GM23338 (cell line): ENCODE measurements at regions not wholly inside any gene's neighbourhood (a gene's known extent, or its start where the extent isn't known, plus 50 kb on each side); places are given as distances from the start of the nearest gene placed in this dataset.

Source experiments
- ATAC-seq: fragments of 200-7000 bp; cut with Tn5 transposase; 3 replicates; pipeline ENCODE4 v1.9.1; 2020
- DNase-seq: peaks from one replicate; pipeline ENCODE4 v3.0.0-alpha.2; 2015; ENCODE audit warnings: low spot score
- H2AFZ ChIP-seq: fragments of 200-600 bp; sonication (generic); 2 replicates; pipeline ENCODE4 v1.8.0; 2016; ENCODE audit warnings: antibody characterized with exemption, mild to moderate bottlenecking, moderate library complexity
- H3F3A ChIP-seq: fragments of 200-600 bp; sonication (generic); replicated peaks from 2 replicates; pipeline ENCODE4 v1.8.0; 2017; ENCODE audit warnings: antibody characterized with exemption, mixed run types, low read depth
- H3K27ac ChIP-seq: fragments of 200-600 bp; sonication (generic); 2 replicates; pipeline ENCODE4 v1.6.1; 2016; ENCODE audit warnings: low read depth
- H3K27me3 ChIP-seq: fragments of 200-600 bp; sonication (generic); 2 replicates; pipeline ENCODE4 v1.8.0; 2016; ENCODE audit warnings: mild to moderate bottlenecking, mixed run types, moderate library complexity; ENCODE audit not compliant: insufficient read depth
- H3K36me3 ChIP-seq: fragments of 200-600 bp; sonication (generic); 2 replicates; pipeline ENCODE4 v1.8.0; 2016; ENCODE audit warnings: mild to moderate bottlenecking; ENCODE audit not compliant: insufficient read depth
- H3K4me1 ChIP-seq: fragments of 200-600 bp; sonication (generic); 2 replicates; pipeline ENCODE4 v1.8.0; 2016; ENCODE audit warnings: mild to moderate bottlenecking, moderate library complexity; ENCODE audit not compliant: insufficient read depth
- H3K4me2 ChIP-seq: fragments of 200-600 bp; sonication (generic); 2 replicates; pipeline ENCODE4 v1.7.1; 2017; ENCODE audit warnings: mixed run types
- H3K4me3 ChIP-seq: fragments of 200-600 bp; sonication (generic); 2 replicates; pipeline ENCODE4 v1.6.1; 2016; ENCODE audit warnings: mixed run types
- H3K79me2 ChIP-seq: fragments of 200-600 bp; sonication (generic); replicated peaks from 2 replicates; pipeline ENCODE4 v1.8.0; 2017; ENCODE audit warnings: mild to moderate bottlenecking; ENCODE audit not compliant: insufficient read depth
- H3K9me2 ChIP-seq: fragments of 200-600 bp; sonication (generic); 2 replicates; pipeline ENCODE4 v1.8.0; 2017; ENCODE audit not compliant: insufficient read depth
- H4K20me1 ChIP-seq: fragments of 200-600 bp; sonication (generic); replicated peaks from 2 replicates; pipeline ENCODE4 v1.8.0; 2017; ENCODE audit warnings: mild to moderate bottlenecking; ENCODE audit not compliant: insufficient read depth
- H3K27ac Mint-ChIP-seq: 2 replicates; pipeline ENCODE4 v1.8.0; 2020; ENCODE audit warnings: inconsistent platforms, mild to moderate bottlenecking, moderate library complexity, mixed read lengths
- H3K27me3 Mint-ChIP-seq: 3 replicates; pipeline ENCODE4 v1.8.0; 2022; ENCODE audit warnings: low read depth, mild to moderate bottlenecking, moderate library complexity, mixed read lengths, inconsistent platforms; ENCODE audit not compliant: insufficient read depth, poor library complexity
- H3K36me3 Mint-ChIP-seq: 3 replicates; pipeline ENCODE4 v1.8.0; 2021; ENCODE audit warnings: low read depth, mild to moderate bottlenecking, inconsistent platforms, moderate library complexity, mixed read lengths
- H3K4me1 Mint-ChIP-seq: 3 replicates; pipeline ENCODE4 v1.8.0; 2020; ENCODE audit warnings: mild to moderate bottlenecking, inconsistent platforms, mixed read lengths
- H3K4me3 Mint-ChIP-seq: 3 replicates; pipeline ENCODE4 v1.8.0; 2021; ENCODE audit warnings: moderate library complexity, mild to moderate bottlenecking, inconsistent platforms, mixed read lengths
- H3K9me3 Mint-ChIP-seq: 3 replicates; pipeline ENCODE4 v1.8.0; 2020; ENCODE audit warnings: moderate library complexity, mild to moderate bottlenecking, inconsistent platforms, mixed read lengths
- ETS1 ChIP-seq: IDR thresholded peaks from 2 replicates; pipeline ENCODE4 v1.6.1; 2016; ENCODE audit warnings: antibody characterized with exemption
- EZH2 ChIP-seq: fragments of 200-600 bp; sonication (generic); IDR thresholded peaks from one replicate; pipeline ENCODE4 v1.8.0; 2017; ENCODE audit warnings: antibody characterized with exemption, mild to moderate bottlenecking, low read depth; ENCODE audit not compliant: unreplicated experiment
- NANOG ChIP-seq: IDR thresholded peaks from 2 replicates; pipeline ENCODE4 v1.6.1; 2016; ENCODE audit warnings: antibody characterized with exemption, borderline replicate concordance
- POLR2AphosphoS5 ChIP-seq: IDR thresholded peaks from 2 replicates; pipeline ENCODE4 v1.6.1; 2016; ENCODE audit warnings: antibody characterized with exemption, low read depth
- REST ChIP-seq: IDR thresholded peaks from one replicate; pipeline ENCODE4 v1.6.1; 2018; ENCODE audit warnings: antibody characterized with exemption; ENCODE audit not compliant: unreplicated experiment
- ZNF114 ChIP-seq: fragments of 250-450 bp; sonication (Bioruptor Pico); IDR thresholded peaks from 2 replicates; pipeline ENCODE4 v1.5.0; 2020; ENCODE audit warnings: mild to moderate bottlenecking, moderate library complexity
- ZNF331 ChIP-seq: fragments of 250-450 bp; sonication (Bioruptor Pico); IDR thresholded peaks from 2 replicates; pipeline ENCODE4 v1.5.0; 2020; ENCODE audit warnings: low read depth, mild to moderate bottlenecking, moderate library complexity
- ZNF462 ChIP-seq: fragments of 250-450 bp; sonication (Bioruptor Pico); IDR thresholded peaks from 2 replicates; pipeline ENCODE4 v1.5.0; 2020; ENCODE audit warnings: mild to moderate bottlenecking, moderate library complexity

GRCh38 chr21:38651570-38651969 lies 153.3 kb upstream of the ERG start:
- no peaks in the 10 kb centered on the region for H3K27me3 Mint-ChIP-seq
- no peaks in the 10 kb centered on the region for H3K36me3 Mint-ChIP-seq
- H3K27me3 ChIP-seq: no peaks in the 10 kb centered on the region

More at GRCh38 chr21:38651570-38651969, 153.3 kb upstream of the ERG start:
- no peaks in the 10 kb centered on the region for H3K9me2 ChIP-seq
- no peaks in the 10 kb centered on the region for H3K79me2 ChIP-seq
- H3K36me3 ChIP-seq: no peaks in the 10 kb centered on the region
- Mint-ChIP-seq H3K9me3 (no peaks in the 10 kb centered on the region), H3K27ac (no peak overlapping the region), H3K4me1 (peaks cover 9% of the 10 kb centered on the region; the same call in 1 of the 3 replicates), H3K4me3 (no peak overlapping the region)
- H4K20me1 ChIP-seq: no peaks in the 10 kb centered on the region
- H3K4me3 ChIP-seq: no peak overlapping the region
- H3F3A ChIP-seq: no peaks in the 10 kb centered on the region
- ATAC-seq (no peak), DNase-seq (no peak)
- H3K4me1 ChIP-seq: no peaks in the 10 kb centered on the region
- no peak overlapping the region for H3K4me2 ChIP-seq
- TF ChIP-seq EZH2 (no peak), ZNF114 (CRISPR knock-in tag) (no peak), ZNF462 (CRISPR knock-in tag) (no peak), REST (no peak), ETS1 (no peak), POLR2AphosphoS5 (no peak), ZNF331 (CRISPR knock-in tag) (no peak), NANOG (no peak)
- no peak overlapping the region for H2AFZ ChIP-seq
- no peak overlapping the region for H3K27ac ChIP-seq
